ENCODE measurements at regions not wholly inside any gene's neighbourhood (a gene's known extent, or its start where the extent isn't known, plus 50 kb on each side); places are given as distances from the start of the nearest gene placed in this dataset.

DNA sequence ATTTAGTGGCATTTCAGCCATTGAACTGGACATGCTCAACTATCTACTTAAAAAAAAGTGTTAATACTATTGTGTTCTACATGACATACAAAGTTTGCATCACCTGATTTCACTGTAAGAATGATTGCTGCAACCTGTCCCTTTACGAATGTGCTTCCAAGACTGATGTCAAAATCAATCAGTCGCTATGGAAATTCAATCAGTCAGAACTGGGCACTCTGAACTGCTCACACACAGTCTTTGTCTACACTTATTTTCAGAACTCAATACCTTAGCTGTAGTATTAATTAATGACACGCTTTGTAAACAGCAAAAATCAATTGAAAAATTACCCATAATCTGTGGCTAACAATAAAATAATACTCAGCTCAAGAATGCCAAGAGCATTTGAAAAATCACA is 70.3 kb upstream of the KLHL29 start:
- TF ChIP-seq, protein P1, sequence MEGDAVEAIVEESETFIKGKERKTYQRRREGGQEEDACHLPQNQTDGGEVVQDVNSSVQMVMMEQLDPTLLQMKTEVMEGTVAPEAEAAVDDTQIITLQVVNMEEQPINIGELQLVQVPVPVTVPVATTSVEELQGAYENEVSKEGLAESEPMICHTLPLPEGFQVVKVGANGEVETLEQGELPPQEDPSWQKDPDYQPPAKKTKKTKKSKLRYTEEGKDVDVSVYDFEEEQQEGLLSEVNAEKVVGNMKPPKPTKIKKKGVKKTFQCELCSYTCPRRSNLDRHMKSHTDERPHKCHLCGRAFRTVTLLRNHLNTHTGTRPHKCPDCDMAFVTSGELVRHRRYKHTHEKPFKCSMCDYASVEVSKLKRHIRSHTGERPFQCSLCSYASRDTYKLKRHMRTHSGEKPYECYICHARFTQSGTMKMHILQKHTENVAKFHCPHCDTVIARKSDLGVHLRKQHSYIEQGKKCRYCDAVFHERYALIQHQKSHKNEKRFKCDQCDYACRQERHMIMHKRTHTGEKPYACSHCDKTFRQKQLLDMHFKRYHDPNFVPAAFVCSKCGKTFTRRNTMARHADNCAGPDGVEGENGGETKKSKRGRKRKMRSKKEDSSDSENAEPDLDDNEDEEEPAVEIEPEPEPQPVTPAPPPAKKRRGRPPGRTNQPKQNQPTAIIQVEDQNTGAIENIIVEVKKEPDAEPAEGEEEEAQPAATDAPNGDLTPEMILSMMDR (IDR thresholded peaks at IDR 0.05; ENCODE audit: borderline replicate concordance, extremely low read depth, low read length, poor library complexity, severe bottlenecking), result no peak
- TF ChIP-seq EZH2 (IDR thresholded peaks at IDR 0.05; ENCODE audit: borderline replicate concordance, low read depth, low read length, severe bottlenecking), result no peak

Measured in DND-41 (cell line).